ENCODE measurements at regions not wholly inside any gene's neighbourhood (a gene's known extent, or its start where the extent isn't known, plus 50 kb on each side); places are given as distances from the start of the nearest gene placed in this dataset.

- TF ChIP-seq, protein P1, sequence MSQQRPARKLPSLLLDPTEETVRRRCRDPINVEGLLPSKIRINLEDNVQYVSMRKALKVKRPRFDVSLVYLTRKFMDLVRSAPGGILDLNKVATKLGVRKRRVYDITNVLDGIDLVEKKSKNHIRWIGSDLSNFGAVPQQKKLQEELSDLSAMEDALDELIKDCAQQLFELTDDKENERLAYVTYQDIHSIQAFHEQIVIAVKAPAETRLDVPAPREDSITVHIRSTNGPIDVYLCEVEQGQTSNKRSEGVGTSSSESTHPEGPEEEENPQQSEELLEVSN (IDR thresholded peaks at IDR 0.05): no peak
- TF ChIP-seq HDAC6 (IDR thresholded peaks at IDR 0.05; ENCODE audit: low read depth, low read length) (no peak), TEAD4 (IDR thresholded peaks at IDR 0.05; ENCODE audit: low read depth, low read length) (no peak)
These were observed 67.1 kb upstream of the GUCY1A1 start (continued) for GRCh38 chr4:155599596-155599995.

Data from H1 (cell line).